BJ (cell line): ENCODE measurements at regions not wholly inside any gene's neighbourhood (a gene's known extent, or its start where the extent isn't known, plus 50 kb on each side); places are given as distances from the start of the nearest gene placed in this dataset.
"Not testable (repeated sequence)": the region's sequence is repeated elsewhere in the genome, so short reads cannot be mapped to it uniquely, and the experiment has no call there.

ENCODE experiments used
- CTCF ChIA-PET: fragments of 350-600 bp; formaldehyde crosslinking; extraction: SDS; loops from one replicate; lab custom pipeline; 2021; ENCODE audit warnings: antibody characterized with exemption, inconsistent platforms; lab: Yijun Ruan, JAX
- POLR2A ChIA-PET: fragments of 300-600 bp; sonication (Branson Sonifier 250); formaldehyde crosslinking; extraction: SDS; loops from one replicate; lab custom pipeline; 2021; ENCODE audit warnings: antibody characterized with exemption; lab: Charles Lee
- DNase-seq: peaks from one replicate; pipeline ENCODE4 v3.0.0-alpha.2; 2011; ENCODE audit warnings: low read depth
- H3K27me3 ChIP-seq: 2 replicates; pipeline ENCODE4 v1.6.0; 2011; ENCODE audit warnings: low read length; ENCODE audit not compliant: control insufficient read depth, insufficient read depth
- H3K36me3 ChIP-seq: 2 replicates; pipeline ENCODE4 v1.5.1; 2011; ENCODE audit warnings: low read length; ENCODE audit not compliant: control insufficient read depth, insufficient read depth
- H3K4me3 ChIP-seq: 2 replicates; pipeline ENCODE4 v1.5.1; 2011; ENCODE audit warnings: low read depth, mild to moderate bottlenecking, control low read depth, low read length

DNA sequence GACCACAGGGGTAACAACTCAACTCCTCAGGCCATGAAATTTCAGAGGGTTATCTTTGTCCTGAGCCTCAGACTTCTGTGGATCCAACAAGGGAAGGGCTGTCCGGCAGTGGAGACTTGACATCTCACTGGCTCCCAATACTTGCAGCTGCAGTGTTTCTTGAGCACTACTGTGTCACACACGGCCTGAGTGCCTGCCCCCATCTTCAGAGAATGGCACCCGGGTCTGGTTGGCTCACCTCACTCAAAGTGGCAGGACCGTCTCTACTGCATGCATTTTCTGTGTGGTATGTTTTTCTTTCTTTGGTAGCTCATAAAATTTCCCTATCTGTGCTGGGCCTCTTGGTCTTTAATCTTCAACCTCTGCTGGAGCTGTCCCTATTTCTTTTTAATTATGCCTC lies 193.2 kb upstream of the PLGLB2 start:
- H3K27me3 ChIP-seq, DNase-seq, CTCF ChIA-PET, POLR2A ChIA-PET, H3K36me3 ChIP-seq, H3K4me3 ChIP-seq: not testable (repeated sequence)

DNA sequence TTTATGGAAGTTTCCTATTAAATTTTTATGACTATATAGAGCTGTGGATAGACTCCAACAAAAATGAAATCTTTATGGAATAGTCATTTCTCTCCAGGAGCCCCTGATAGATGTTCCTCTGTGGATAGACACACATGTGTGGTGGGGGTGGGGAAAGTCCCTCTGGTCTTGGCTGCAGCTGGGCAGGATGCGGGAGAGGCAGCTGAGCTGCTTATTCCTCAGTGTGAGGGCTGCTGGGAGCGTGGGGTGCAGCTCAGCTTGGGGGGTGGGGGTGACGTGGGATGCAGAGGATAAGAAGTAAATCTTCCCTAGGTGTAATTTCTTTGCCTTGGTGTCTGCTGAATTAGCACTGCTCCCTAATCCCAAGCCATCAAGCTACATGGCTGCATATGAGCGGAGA lies 192.8 kb upstream of the PLGLB2 start:
- H3K27me3 ChIP-seq, CTCF ChIA-PET, H3K36me3 ChIP-seq, H3K4me3 ChIP-seq, POLR2A ChIA-PET, DNase-seq: not testable (repeated sequence)

DNA sequence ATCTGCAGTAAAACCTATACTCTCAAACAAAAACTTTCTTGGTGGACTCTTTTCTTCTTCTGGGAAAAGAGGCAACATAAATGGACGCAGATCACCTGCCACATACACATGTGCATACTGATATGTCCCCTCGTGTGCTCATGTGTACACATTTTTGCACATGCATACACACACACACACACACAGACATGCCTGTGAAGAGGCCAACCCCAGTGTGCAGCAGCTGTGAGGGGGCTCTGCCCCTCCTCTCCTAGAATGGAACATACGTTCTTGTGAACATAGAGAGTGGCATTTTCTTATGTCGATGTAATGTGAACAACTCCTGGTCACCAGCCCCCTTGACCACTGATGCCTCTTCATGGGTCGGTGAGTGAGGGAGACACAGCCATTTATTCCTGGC lies 188.9 kb upstream of the PLGLB2 start:
- H3K4me3 ChIP-seq, H3K36me3 ChIP-seq, DNase-seq, CTCF ChIA-PET, POLR2A ChIA-PET, H3K27me3 ChIP-seq: not testable (repeated sequence)

DNA sequence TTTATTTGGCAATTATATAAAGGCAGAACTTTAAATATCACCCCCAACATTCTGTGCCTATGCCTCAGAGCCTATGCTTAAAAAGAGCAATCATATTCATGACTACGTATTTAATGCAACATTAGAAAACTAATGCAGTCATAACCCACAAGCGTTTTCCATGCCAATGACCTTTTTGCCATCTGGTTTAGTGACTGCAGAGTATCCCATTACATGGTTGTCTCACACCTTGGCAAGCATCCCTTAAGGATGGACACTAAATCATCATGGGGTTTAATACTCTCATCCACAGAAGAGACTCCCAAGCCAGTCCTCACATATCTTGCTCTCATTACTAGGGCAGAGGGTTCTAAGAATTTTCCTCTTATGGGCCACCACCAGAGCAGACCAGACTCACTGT lies 188.2 kb upstream of the PLGLB2 start:
- H3K36me3 ChIP-seq, CTCF ChIA-PET, DNase-seq, POLR2A ChIA-PET, H3K27me3 ChIP-seq, H3K4me3 ChIP-seq: not testable (repeated sequence)

DNA sequence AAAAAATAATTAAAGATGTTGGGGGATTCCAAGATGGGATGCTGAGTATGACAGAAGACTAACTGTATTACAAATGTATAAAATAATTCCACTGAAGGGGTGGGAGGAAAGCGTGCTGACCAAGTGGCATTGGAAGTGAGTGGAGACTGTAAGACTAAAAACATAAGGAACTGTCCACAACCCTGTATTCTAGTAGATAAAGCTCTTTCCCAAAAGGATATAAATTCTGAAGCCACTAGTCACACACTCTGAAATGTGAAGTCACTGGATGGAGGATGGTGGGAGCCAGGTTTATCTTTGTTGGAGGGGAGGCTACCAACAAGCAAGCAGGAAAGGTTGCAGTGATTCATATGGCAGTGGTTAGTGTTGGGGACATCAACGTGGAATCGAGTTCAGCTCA lies 182.8 kb upstream of the PLGLB2 start:
- POLR2A ChIA-PET, H3K36me3 ChIP-seq, DNase-seq, H3K27me3 ChIP-seq, H3K4me3 ChIP-seq, CTCF ChIA-PET: not testable (repeated sequence)

DNA sequence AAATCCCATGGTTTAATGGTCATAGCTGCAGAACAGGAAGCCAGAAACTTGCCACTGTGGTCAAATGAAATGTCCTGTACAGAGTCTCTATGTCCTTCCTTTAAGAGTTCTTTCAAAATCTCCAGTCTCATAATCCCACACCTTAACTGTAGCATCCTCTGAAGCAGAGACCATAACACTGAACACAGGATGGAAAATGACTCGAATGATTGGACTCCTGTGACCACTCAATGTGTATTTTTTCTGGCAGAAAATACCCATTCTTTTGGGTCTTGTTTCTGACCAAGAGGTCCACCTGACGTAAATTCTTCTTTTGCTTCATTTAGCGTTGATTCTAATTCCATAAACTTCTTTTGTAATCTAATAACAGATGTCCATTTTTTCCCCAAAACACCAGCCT lies 181.4 kb upstream of the PLGLB2 start:
- H3K4me3 ChIP-seq, H3K27me3 ChIP-seq, CTCF ChIA-PET, POLR2A ChIA-PET, DNase-seq, H3K36me3 ChIP-seq: not testable (repeated sequence)

DNA sequence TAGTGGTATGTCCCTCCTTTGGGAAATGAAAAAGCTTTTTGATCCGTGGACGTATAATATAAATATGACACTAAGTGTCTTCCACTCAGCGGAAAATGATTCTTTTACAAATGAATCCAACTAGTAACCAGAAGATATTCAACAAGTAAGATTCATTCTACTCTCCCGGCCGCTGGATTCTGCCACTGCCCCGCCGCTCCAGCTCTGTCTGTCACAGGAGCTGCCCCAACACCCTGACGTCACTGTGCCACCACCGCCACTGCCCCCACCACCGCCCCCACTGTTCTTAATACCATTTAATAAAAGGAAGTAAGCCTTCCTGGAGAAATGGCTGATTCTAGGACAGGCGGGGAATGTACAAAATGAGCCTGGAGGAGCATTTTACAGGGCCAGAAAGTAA lies 180.8 kb upstream of the PLGLB2 start:
- H3K4me3 ChIP-seq, DNase-seq, H3K36me3 ChIP-seq, CTCF ChIA-PET, POLR2A ChIA-PET, H3K27me3 ChIP-seq: not testable (repeated sequence)

DNA sequence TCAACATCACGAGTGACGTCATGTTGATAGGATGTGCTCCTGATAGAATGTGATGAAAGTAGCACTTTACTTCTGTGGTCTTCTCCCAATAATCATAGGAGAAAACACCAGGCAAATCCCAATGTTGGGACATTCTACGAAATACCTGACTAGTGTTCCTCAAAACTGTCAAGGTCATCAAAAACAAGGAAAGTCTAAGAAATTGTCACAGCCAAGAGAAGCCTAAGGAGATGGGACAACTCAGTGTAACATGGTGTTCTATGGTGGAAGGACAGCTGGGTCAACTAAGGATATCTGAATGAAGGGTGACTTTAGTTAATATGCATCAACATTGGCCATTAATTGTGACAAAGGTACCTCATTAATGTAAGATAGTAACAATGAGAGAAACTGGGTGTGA lies 180.0 kb upstream of the PLGLB2 start:
- CTCF ChIA-PET, POLR2A ChIA-PET, H3K36me3 ChIP-seq, H3K4me3 ChIP-seq, DNase-seq, H3K27me3 ChIP-seq: not testable (repeated sequence)

DNA sequence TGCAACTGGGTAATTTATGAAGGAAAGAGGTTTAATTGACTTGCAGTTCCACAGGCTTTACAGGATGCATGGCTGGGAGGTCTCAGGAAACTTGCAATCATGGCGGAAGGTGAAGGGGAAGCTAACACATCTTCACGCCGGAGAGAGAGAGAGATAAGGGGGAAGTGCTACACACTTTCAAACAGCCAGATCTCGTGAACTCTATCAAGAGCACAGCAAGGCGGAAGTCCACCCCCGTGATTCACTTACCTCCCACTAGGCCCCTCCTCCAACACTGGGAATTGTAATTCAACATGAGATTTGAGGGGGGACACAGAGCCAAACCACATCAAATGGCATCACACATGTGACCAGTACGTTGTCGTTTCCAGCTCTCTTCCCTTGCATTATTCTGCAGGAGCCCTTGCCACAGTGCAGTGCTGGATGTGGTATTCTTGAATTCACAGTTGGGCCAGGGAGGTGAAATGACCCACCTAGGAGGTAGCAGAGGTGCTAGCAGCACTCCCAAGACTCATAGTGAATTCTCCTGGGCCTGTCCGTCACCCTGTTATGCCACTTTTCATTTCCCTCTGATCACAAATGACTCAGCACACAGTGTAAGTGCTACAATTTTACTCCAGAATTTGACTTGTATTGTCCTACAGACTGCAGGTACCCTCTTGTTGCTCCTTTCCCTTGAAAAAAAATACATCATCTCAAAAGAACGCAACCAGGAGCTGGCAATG lies 179.2 kb upstream of the PLGLB2 start:
- POLR2A ChIA-PET, DNase-seq, CTCF ChIA-PET, H3K27me3 ChIP-seq, H3K36me3 ChIP-seq, H3K4me3 ChIP-seq: not testable (repeated sequence)

DNA sequence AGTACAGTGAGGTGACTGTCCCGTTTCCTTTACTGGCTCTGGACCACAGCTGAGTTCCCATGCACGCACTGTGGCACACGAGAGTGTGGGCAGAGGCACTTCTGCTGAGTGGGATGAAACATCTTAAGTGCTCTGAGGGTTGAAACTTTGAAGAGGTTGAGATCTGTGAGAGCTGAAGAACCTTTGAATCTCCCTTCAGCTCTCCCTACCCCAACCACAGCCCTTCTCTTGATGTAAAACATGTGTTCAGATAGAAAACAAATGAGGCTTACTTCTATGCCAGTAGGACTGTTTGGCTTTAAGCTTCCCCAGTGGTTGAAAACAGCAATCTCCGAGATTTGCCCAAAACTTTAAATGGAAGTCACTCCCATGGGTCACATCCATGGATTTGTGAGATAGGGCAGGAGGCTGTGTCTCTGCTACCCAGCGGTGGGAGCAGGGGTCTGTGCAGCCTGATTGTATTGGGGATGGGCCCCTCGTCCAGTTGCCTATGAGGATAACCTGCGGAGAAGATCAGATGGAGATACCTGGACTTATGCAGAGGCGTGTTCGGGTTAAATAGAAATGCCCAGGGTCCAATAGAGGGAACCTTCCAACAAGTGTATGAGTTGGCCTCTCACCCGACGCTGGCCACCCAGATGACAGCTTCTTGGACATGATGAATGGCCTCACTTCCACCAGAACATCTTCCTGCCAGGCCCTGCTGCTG lies 178.0 kb upstream of the PLGLB2 start:
- POLR2A ChIA-PET, H3K36me3 ChIP-seq, H3K27me3 ChIP-seq, H3K4me3 ChIP-seq, CTCF ChIA-PET, DNase-seq: not testable (repeated sequence)

DNA sequence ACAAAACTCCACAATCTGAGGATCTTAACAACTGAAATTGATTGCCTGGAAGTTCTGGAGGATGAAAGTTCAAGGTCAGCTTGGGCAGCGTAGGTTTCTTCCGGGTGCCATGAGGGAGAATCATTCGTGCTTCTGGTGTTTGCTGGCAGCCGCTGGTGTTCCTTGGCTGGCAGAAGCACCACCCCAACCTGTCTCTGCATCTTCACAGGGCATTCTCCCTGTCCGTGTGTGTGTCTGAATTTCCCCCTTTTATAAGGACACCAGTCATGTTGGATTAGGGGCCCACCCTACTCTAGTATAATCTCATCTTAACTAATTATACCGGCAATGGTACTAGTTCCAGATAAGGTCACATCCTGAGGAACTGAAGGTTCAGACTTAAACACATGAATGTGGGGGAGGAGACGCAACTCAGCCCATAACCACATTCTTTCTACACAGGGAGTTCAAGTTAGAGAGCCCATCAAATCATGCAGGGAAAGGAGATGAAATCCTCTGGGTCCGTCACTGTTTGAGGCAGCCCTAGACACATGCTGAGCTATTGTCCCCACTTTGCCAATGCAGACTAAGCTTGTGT lies 175.9 kb upstream of the PLGLB2 start:
- CTCF ChIA-PET, DNase-seq, POLR2A ChIA-PET, H3K27me3 ChIP-seq, H3K4me3 ChIP-seq, H3K36me3 ChIP-seq: not testable (repeated sequence)

DNA sequence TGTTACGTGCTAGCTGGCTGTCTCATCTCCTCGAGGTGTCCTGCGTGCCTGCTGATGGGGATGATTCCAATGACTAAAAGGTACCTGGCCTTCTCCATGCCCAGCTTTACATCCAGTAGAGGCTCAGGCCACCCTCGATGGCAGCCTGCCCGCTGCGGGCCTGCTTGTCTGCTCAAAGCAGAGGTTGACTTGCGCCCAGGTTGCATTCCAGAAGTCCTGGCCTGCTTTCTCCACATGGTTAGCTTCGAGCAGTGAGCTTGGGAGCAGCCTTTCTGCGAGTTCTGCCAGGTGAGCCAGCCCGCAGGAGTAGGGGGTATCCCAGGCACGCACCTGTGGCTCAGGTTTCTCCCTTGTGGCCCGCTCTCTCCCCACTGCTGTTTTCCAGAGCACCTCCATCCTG lies 175.0 kb upstream of the PLGLB2 start:
- POLR2A ChIA-PET, H3K27me3 ChIP-seq, H3K4me3 ChIP-seq, DNase-seq, CTCF ChIA-PET, H3K36me3 ChIP-seq: not testable (repeated sequence)
